HG03442 (cell line): ENCODE measurements at regions not wholly inside any gene's neighbourhood (a gene's known extent, or its start where the extent isn't known, plus 50 kb on each side); places are given as distances from the start of the nearest gene placed in this dataset.
"Not testable (repeated sequence)": the region's sequence is repeated elsewhere in the genome, so short reads cannot be mapped to it uniquely, and the experiment has no call there.

Experiments used
- ATAC-seq: cut with Tn5 transposase; IDR thresholded peaks from one replicate; pipeline ENCODE4 v1.9.1; 2021; ENCODE audit warnings: mild to moderate bottlenecking, moderate library complexity; ENCODE audit not compliant: unreplicated experiment

DNA sequence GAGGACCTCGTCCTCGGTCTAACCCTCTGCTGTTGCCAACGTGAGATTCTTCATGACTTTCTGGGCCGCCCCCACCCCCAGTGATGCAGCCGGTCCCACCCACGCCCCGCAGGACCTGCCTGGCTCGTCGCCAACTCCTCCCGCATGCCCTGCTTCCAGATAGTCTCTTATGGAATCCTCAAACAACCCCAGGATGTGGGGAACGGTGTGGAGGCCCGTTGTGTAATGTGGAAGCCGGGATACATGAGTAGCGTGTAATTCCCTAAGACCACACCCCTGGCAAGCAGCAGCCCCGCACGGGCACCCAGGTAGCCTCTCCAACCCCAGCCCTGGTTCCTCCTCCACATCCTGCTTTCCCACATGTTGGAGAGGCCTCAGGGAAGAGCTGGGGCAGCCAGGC, 275.9 kb downstream of the C16orf95 start:
- ATAC-seq = no peak

DNA sequence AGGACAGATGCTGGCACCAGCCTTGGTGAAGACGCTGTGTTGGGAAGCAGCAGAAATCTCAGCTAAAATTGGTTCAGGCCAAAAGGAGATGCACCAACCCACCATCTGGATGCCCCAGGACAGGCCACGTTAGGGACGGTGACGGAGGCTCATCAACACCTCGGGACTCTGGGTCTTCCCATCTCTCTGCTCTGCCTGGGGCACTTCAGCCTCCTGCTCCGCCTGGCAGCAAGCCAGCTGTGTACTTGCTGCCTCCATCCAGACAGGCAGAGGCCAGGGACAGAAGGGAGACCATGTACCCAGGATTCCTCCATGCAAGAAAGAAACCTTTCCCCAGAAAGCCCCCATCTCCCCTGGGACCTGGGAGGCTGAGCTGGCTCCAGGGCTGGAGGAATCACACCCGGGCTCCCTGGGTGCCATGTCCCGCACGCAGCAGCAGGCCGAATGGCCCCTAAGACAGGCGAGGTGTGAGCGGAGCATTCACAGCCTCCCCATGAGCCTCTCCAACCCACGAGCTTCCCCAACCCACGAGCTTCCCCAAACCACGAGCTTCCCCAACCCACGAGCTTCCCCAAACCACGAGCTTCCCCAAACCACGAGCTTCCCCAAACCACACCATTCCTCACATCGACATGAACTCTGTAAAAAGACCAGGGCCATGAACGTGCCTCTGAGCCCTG, 274.5 kb downstream of the C16orf95 start:
- ATAC-seq = no peak

- no peak for ATAC-seq
Measured at GRCh38 chr16:87043231-87044031, 273.8 kb downstream of the C16orf95 start.

- no peak for ATAC-seq
Measured at GRCh38 chr16:87044032-87044382, 273.2 kb downstream of the C16orf95 start.

GRCh38 chr16:87044829-87045228, 272.4 kb downstream of the C16orf95 start:
- no peak for ATAC-seq

DNA sequence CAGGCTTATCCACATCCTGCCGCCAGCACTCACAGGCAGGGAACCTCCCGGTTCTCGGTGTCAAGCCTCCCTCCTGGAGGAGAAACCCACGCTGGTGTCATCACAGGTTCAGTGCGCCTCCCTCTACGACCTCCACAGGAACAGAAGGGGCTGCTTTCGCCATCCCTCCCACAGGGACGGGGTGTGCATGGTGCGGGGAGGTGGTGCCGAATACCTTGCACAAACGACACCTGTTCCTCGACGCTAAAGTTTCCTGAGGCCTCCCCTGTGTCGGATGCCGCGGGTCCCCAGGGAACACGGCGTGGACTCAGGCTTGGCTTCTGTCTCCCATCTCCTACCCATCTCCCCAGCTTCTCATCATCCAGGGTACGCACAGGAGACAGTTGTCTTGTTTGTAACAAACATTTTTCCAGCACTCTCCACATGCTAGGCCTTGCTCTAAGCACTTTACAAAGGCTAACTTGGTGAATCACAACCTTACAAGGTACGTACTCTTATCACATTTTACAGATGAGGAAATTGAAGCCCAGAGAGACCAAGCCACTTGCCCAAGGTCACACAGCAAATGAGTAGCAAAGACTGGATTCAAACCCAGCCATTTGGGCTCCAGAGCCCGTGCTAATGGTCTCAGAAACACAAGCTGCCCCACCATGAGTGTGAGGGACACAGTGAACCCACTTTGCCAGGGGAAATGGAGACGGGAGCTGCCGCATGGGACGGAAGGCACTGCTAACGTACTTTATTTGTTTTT, 271.6 kb downstream of the C16orf95 start:
- ATAC-seq = no peak

DNA sequence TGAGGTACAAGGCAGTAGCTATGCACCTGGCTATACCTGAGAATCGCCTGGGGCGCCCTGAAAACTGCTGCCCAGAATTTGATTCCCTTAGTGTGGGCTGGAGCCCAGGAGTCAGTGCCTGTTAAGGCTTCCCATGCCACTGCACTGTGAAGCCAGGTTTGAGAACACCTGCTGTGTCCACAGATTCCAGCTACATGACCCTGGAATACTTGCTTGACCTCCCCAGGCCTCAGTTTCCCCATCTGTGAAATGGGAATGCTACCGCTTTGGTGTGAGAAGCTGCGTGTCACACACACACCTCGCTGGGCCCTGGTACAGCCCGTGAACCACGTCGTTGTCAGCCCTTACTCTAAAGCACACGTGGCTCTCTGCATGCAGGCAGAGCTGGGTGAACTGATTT, 271.0 kb downstream of the C16orf95 start:
- no peak for ATAC-seq

GRCh38 chr16:87047221-87048037, 269.8 kb downstream of the C16orf95 start:
- no peak for ATAC-seq

- ATAC-seq = no peak
Measured at GRCh38 chr16:87048038-87048729, 269.0 kb downstream of the C16orf95 start.

- ATAC-seq = no peak
Measured at GRCh38 chr16:87048730-87049115, 268.5 kb downstream of the C16orf95 start.

GRCh38 chr16:87049216-87049615, 268.0 kb downstream of the C16orf95 start:
- ATAC-seq = not testable (repeated sequence)

DNA sequence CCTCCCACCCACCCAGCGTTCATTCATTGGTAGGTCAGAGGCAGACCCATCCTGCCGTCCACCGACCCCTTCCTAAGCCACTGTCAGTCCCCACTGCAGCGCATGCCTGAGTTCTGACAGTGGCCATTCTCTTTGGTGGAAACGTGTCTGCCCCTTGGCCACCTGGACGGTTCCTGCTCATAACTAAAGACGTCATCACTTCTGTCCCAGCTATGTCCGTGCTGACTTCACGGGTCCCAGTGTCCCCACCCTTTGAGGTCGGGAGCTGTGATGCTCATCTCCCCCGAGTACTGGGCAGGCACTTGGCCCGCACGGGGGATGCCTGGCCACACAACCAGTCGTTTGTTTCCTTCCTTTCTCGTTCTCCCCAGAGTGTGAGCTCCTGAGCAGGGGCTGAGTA, 267.1 kb downstream of the C16orf95 start:
- no peak for ATAC-seq

DNA sequence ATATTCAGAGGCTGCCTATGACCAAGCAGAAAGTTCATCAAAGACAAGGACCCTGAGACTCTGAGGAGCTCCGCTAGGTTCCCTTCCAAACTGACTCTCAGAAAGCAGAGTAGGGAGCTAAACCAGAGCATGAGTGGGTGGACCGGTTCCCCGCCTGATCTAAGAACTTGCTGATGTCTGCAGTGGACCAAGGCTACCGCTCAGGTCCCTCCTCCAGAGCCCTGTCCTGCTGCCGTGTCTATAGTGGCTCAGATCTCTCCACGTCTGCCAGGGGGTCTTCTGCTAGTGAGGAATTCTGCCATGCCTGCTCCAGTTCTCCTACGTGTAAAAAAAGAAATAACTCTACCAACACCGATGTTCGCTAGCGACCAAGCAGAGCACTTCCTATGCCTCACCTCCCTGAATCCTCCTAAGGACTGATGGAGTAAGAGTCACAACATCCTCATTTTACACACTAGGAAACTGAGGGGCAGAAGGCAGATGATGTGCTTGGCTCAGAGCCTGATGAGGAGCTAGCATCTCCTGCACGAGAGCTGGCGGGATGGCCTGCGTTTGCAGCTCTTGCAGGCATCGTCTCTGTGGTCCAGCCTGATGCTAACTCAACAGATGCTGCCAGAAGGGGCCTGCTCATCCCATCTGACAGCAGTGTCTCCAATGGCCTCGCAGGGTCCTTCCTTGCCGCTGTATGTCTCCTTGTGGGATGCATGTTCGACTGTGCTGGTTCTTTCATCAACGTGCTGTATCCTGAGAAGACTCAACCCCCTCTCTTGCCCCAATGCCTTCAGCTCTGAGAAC, 265.5 kb downstream of the C16orf95 start:
- no peak for ATAC-seq

DNA sequence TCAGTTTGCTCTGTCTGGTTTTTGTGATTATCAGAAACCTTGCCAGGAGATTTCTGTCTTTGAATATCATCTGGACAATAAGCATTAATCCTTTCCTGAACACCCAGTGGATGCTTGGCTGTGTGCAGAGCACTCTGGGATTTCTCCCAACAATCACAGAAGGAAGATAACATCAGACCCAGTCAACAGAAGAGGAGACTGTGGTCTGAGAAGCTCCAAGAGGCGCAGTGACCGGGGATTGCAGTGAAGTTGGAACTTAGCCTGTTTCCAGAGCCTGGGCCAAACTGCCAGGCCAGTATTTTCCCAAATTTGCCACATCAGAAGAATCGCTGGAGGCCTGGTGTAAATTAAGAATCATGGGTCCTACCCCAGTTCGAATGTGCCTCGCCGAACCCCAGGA, 264.7 kb downstream of the C16orf95 start:
- no peak for ATAC-seq

- ATAC-seq = no peak
Measured at GRCh38 chr16:87053016-87053982, 263.9 kb downstream of the C16orf95 start.

DNA sequence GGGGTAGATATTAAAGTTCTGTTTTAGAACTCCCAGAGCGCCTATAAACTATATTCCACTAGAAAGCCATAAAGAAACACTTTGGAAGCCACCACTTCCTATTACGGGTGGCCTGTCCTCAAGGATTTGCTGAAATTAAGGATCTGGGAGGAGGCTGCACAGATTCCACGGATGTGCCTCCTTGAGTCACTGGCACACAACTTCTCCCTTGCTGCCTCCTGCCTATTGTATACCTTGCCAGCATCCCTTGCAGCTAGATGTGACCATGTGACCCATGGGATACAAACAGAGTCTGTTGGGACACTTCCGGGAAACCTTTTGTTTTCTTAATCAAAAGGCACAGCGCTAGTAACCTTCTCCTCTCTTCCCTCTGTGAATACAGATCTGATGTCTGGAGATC, 263.0 kb downstream of the C16orf95 start:
- ATAC-seq = no peak

- ATAC-seq = no peak
Measured at GRCh38 chr16:87054856-87055255, 262.3 kb downstream of the C16orf95 start.

DNA sequence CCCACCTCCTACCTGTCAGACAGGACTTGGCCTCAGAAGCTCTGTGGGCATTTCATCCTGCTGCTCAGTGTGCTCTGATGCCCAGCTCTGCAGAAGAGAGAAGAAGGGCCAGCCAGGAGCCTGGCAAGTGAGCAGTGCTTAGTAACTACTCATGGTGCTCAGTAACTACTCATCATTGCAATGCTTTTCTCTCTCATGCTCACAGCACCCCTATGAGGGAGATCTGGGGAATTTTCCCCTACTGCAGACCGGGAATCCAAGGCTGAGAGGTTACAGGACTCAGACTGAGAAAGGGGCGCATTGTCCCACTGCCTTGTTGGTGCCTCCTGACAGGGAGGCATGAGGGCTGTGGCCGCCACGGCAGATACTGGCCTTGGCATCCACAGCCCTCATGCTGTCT, 261.1 kb downstream of the C16orf95 start:
- ATAC-seq = no peak
